ENCODE measurements at regions not wholly inside any gene's neighbourhood (a gene's known extent, or its start where the extent isn't known, plus 50 kb on each side); places are given as distances from the start of the nearest gene placed in this dataset.

DNA sequence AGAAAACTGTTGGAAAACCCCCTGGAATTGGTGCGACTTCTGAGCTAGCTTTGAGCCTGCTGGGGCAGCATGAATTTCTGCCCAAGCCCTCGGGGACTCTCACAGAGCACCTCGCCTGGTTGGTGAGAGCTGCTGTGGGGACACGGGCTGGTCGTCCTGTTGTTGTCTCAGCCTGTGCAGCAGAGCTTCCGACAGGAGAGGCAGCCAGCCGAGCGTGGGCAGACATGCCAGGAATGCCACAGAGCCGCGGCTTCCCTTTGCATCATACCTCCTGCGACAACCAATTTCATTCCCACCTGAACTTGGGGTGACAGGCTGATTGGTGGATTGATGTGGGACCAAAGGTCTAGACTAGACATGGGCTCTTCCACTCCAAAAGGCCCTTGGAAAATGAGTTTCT, 60.2 kb upstream of the NRBF2 start:
- TF ChIP-seq, protein P1, sequence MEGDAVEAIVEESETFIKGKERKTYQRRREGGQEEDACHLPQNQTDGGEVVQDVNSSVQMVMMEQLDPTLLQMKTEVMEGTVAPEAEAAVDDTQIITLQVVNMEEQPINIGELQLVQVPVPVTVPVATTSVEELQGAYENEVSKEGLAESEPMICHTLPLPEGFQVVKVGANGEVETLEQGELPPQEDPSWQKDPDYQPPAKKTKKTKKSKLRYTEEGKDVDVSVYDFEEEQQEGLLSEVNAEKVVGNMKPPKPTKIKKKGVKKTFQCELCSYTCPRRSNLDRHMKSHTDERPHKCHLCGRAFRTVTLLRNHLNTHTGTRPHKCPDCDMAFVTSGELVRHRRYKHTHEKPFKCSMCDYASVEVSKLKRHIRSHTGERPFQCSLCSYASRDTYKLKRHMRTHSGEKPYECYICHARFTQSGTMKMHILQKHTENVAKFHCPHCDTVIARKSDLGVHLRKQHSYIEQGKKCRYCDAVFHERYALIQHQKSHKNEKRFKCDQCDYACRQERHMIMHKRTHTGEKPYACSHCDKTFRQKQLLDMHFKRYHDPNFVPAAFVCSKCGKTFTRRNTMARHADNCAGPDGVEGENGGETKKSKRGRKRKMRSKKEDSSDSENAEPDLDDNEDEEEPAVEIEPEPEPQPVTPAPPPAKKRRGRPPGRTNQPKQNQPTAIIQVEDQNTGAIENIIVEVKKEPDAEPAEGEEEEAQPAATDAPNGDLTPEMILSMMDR (IDR thresholded peaks at IDR 0.05) = no peak
- TF ChIP-seq POLR2AphosphoS5 (IDR thresholded peaks at IDR 0.05; ENCODE audit: low read depth, low read length) = no peak
- TF ChIP-seq, protein P2, sequence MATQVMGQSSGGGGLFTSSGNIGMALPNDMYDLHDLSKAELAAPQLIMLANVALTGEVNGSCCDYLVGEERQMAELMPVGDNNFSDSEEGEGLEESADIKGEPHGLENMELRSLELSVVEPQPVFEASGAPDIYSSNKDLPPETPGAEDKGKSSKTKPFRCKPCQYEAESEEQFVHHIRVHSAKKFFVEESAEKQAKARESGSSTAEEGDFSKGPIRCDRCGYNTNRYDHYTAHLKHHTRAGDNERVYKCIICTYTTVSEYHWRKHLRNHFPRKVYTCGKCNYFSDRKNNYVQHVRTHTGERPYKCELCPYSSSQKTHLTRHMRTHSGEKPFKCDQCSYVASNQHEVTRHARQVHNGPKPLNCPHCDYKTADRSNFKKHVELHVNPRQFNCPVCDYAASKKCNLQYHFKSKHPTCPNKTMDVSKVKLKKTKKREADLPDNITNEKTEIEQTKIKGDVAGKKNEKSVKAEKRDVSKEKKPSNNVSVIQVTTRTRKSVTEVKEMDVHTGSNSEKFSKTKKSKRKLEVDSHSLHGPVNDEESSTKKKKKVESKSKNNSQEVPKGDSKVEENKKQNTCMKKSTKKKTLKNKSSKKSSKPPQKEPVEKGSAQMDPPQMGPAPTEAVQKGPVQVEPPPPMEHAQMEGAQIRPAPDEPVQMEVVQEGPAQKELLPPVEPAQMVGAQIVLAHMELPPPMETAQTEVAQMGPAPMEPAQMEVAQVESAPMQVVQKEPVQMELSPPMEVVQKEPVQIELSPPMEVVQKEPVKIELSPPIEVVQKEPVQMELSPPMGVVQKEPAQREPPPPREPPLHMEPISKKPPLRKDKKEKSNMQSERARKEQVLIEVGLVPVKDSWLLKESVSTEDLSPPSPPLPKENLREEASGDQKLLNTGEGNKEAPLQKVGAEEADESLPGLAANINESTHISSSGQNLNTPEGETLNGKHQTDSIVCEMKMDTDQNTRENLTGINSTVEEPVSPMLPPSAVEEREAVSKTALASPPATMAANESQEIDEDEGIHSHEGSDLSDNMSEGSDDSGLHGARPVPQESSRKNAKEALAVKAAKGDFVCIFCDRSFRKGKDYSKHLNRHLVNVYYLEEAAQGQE (IDR thresholded peaks at IDR 0.05; ENCODE audit: insufficient read depth in 1 of 2, low read depth in 2 of 2, low read length in 1 of 2) = no peak
- no peak for TF ChIP-seq TCF7L2 (IDR thresholded peaks at IDR 0.05; ENCODE audit: low read depth, low read length)
